ENCODE measurements at regions not wholly inside any gene's neighbourhood (a gene's known extent, or its start where the extent isn't known, plus 50 kb on each side); places are given as distances from the start of the nearest gene placed in this dataset.

GRCh38 chr5:53779541-53779981, 219.1 kb downstream of the NDUFS4 start:
- DNase-seq (ENCODE audit: low spot score): no peak

GRCh38 chr5:53782620-53783019, 222.2 kb downstream of the NDUFS4 start:
- no peak for DNase-seq (ENCODE audit: low spot score)
- in situ Hi-C loops (cut with MboI; ENCODE audit: low pct_unique_long_range_greater_than_20kb, low sequenced_read_pairs, unreplicated experiment): no loop called here
- TF ChIP-seq CTCF (IDR thresholded peaks at IDR 0.05; ENCODE audit: extremely low read depth, insufficient read depth, missing control alignments): no peak

More at GRCh38 chr5:53779541-53779981, 219.1 kb downstream of the NDUFS4 start:
- in situ Hi-C loops (cut with MboI; ENCODE audit: low pct_unique_long_range_greater_than_20kb, low sequenced_read_pairs, unreplicated experiment): no loop called here
- no peak for TF ChIP-seq CTCF (IDR thresholded peaks at IDR 0.05; ENCODE audit: extremely low read depth, insufficient read depth, missing control alignments)

GRCh38 chr5:53783624-53784228, 223.3 kb downstream of the NDUFS4 start:
- no peak for TF ChIP-seq CTCF (IDR thresholded peaks at IDR 0.05; ENCODE audit: extremely low read depth, insufficient read depth, missing control alignments)
- no peak for DNase-seq (ENCODE audit: low spot score)
- in situ Hi-C loops (cut with MboI; ENCODE audit: low pct_unique_long_range_greater_than_20kb, low sequenced_read_pairs, unreplicated experiment): no loop called here

GRCh38 chr5:53784596-53784995, 224.2 kb downstream of the NDUFS4 start:
- in situ Hi-C loops (cut with MboI; ENCODE audit: low pct_unique_long_range_greater_than_20kb, low sequenced_read_pairs, unreplicated experiment): no loop called here

GRCh38 chr5:53785924-53786323, 225.5 kb downstream of the NDUFS4 start:
- in situ Hi-C loops (cut with MboI; ENCODE audit: low pct_unique_long_range_greater_than_20kb, low sequenced_read_pairs, unreplicated experiment): no loop called here
- TF ChIP-seq CTCF (IDR thresholded peaks at IDR 0.05; ENCODE audit: extremely low read depth, insufficient read depth, missing control alignments): no peak
- DNase-seq (ENCODE audit: low spot score): no peak

More at GRCh38 chr5:53784596-53784995, 224.2 kb downstream of the NDUFS4 start:
- DNase-seq (ENCODE audit: low spot score): no peak
- no peak for TF ChIP-seq CTCF (IDR thresholded peaks at IDR 0.05; ENCODE audit: extremely low read depth, insufficient read depth, missing control alignments)

GRCh38 chr5:53790026-53790425, 229.6 kb downstream of the NDUFS4 start:
- TF ChIP-seq CTCF (IDR thresholded peaks at IDR 0.05; ENCODE audit: extremely low read depth, insufficient read depth, missing control alignments): no peak
- no peak for DNase-seq (ENCODE audit: low spot score)
- in situ Hi-C loops (cut with MboI; ENCODE audit: low pct_unique_long_range_greater_than_20kb, low sequenced_read_pairs, unreplicated experiment): no loop called here
